ENCODE measurements at regions not wholly inside any gene's neighbourhood (a gene's known extent, or its start where the extent isn't known, plus 50 kb on each side); places are given as distances from the start of the nearest gene placed in this dataset.
"Not testable (repeated sequence)": the region's sequence is repeated elsewhere in the genome, so short reads cannot be mapped to it uniquely, and the experiment has no call there.

GRCh38 chrX:117400839-117401238 lies 715.8 kb downstream of the KLHL13 start:
- in situ Hi-C loops (cut with MboI; ENCODE audit: low pct_unique_long_range_greater_than_20kb, low sequenced_read_pairs, unreplicated experiment) = no loop called here
- no peak for TF ChIP-seq CTCF (IDR thresholded peaks at IDR 0.05; ENCODE audit: extremely low read depth, insufficient read depth, missing control alignments)
- no peak for DNase-seq (ENCODE audit: low spot score)

DNA sequence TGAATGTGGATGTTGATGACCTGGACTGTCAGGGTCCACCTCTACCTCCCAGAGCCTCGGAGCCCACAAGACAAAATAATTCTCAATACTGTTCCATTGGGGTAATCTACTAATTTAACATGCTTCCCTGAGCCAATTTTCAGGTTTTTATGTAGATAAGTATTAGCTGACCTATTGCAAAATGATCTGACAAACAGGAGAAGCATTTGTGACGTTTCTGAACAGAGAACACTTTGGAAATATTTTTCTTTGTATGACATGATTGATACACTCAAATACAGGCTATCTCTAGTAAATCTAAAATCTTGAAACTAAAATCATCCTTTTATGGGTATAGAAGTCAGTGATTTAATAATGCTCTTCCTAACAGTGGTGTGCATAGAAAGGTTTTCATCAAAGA lies 716.6 kb downstream of the KLHL13 start:
- no peak for DNase-seq (ENCODE audit: low spot score)
- in situ Hi-C loops (cut with MboI; ENCODE audit: low pct_unique_long_range_greater_than_20kb, low sequenced_read_pairs, unreplicated experiment) = no loop called here
- no peak for TF ChIP-seq CTCF (IDR thresholded peaks at IDR 0.05; ENCODE audit: extremely low read depth, insufficient read depth, missing control alignments)

DNA sequence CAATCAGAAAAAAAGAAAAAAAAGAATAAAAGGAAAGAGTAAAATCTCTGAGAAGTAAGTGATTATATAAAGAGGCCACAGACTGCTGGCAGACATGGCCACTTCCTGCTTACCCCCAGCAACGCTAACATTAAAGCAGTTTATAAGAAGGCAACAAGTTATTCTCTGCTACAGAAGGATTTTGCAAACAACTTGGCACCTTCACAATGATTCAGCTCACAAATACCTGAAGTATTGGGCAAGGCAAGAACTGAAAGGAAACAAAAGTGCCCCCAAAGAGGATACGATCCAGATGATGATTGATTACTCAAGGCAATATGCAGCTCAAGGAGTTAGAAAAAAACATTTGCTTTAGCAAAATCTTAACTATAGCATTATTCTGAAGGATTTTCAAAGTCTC lies 718.8 kb downstream of the KLHL13 start:
- TF ChIP-seq CTCF (IDR thresholded peaks at IDR 0.05; ENCODE audit: extremely low read depth, insufficient read depth, missing control alignments) = no peak
- DNase-seq (ENCODE audit: low spot score) = no peak
- in situ Hi-C loops (cut with MboI; ENCODE audit: low pct_unique_long_range_greater_than_20kb, low sequenced_read_pairs, unreplicated experiment) = no loop called here

DNA sequence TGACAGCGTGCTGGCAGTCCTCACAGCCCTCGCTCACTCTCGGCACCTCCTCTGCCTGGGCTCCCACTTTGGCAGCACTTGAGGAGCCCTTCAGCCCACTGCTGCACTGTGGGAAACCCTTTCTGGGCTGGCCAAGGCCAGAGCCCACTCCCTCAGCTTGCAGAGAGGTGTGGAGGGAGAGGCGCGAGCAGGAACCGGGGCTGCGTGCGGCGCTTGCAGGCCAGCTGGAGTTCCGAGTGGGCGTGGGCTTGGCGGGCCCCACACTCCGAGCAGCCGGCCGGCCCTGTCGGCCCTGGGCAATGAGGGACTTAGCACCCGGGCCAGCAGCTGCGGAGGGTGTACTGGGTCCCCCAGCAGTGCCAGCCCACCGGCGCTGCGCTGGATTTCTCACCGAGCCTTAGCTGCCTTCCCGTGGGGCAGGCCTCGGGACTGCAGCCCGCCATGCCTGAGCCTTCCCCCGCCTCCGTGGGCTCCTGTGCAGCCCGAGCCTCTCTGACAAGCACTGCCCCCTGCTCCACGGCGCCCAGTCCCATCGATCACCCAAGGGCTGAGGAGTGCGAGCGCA lies 722.0 kb downstream of the KLHL13 start:
- in situ Hi-C loops (cut with MboI; ENCODE audit: low pct_unique_long_range_greater_than_20kb, low sequenced_read_pairs, unreplicated experiment); DNase-seq (ENCODE audit: low spot score): not testable (repeated sequence)

GRCh38 chrX:117392360-117392759 lies 724.2 kb downstream of the KLHL13 start:
- DNase-seq (ENCODE audit: low spot score); in situ Hi-C loops (cut with MboI; ENCODE audit: low pct_unique_long_range_greater_than_20kb, low sequenced_read_pairs, unreplicated experiment): not testable (repeated sequence)

- in situ Hi-C loops (cut with MboI; ENCODE audit: low pct_unique_long_range_greater_than_20kb, low sequenced_read_pairs, unreplicated experiment) = no loop called here
- TF ChIP-seq CTCF (IDR thresholded peaks at IDR 0.05; ENCODE audit: extremely low read depth, insufficient read depth, missing control alignments) = no peak
- no peak for DNase-seq (ENCODE audit: low spot score)
Observed at GRCh38 chrX:117376460-117376859, 740.1 kb downstream of the KLHL13 start.

DNA sequence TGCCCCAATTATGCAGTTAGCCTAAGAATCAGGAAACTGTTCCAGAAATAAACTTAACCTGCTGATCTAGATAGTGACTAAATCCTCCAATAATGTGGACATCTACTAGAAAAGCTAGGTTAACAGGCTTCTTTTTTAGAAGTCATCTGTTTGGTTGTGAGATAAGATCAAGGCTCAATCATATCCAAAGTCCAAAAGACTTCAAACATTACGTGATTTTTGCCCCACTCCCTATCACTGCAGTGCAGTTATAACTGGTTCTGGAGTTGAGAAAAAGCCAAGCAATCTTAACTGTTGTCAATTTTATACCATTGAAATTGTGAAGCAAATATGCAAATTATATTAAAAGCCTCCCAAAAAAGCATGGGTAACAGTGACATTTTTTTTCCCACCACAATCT lies 781.4 kb downstream of the KLHL13 start:
- DNase-seq (ENCODE audit: low spot score) = no peak
- in situ Hi-C loops (cut with MboI; ENCODE audit: low pct_unique_long_range_greater_than_20kb, low sequenced_read_pairs, unreplicated experiment) = no loop called here
- TF ChIP-seq CTCF (IDR thresholded peaks at IDR 0.05; ENCODE audit: extremely low read depth, insufficient read depth, missing control alignments) = no peak

- in situ Hi-C loops (cut with MboI; ENCODE audit: low pct_unique_long_range_greater_than_20kb, low sequenced_read_pairs, unreplicated experiment) = no loop called here
- no peak for TF ChIP-seq CTCF (IDR thresholded peaks at IDR 0.05; ENCODE audit: extremely low read depth, insufficient read depth, missing control alignments)
- DNase-seq (ENCODE audit: low spot score) = no peak
Observed at GRCh38 chrX:117327373-117327772, 789.2 kb downstream of the KLHL13 start.

Measured in GM13977 (cell line).